ENCODE measurements at regions not wholly inside any gene's neighbourhood (a gene's known extent, or its start where the extent isn't known, plus 50 kb on each side); places are given as distances from the start of the nearest gene placed in this dataset.
"Not testable (repeated sequence)": the region's sequence is repeated elsewhere in the genome, so short reads cannot be mapped to it uniquely, and the experiment has no call there.

DNA sequence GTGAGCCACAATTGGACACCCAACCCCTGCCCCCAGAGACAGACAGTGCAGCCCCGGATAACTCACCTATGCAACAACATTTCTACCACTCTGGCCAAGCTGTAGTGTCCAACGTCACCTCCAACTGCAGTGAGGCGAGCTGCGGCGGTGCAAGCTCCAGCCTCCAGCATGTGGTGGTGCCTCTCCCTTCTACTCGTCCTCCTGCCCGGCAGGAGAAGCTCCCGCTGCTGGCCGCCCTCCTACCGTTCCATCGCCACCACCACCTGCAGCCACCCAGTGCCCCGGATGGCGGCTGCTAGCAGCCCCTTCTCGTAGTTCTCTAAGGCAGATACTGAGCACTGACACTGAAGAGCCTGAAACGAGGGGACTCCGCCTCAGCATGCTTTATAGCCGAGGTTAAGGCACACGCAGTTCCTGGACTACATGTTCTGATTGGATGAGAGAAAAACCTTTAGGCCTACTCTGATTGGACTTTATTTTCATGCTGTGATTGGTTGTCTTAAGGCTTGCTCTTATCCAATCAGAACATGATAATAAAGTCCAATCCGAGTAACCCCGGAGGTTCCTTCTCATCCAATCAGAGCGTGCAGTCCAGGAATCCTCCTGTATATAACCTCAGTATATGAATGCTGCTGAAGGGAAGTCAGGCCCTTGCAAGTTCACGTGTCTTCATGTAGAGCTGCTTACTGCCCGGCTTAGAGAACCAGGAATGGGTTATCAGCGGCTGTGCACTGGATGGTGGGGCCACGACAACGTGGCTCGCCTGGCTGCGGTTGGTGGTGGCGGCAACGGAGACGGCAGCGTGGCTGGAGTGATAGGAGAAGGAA lies 63.5 kb downstream of the TUBA3C start:
- no peaks in the 10 kb centered on the region for H3K27me3 ChIP-seq (ENCODE audit: insufficient read depth, low read length)
- peaks cover 0 to 7% of the 10 kb centered on the region in 2 experiments; a peak in 1 of 4 replicates for H3K9me3 ChIP-seq (ENCODE audit: control insufficient read depth in 1 of 2, insufficient read depth in 1 of 2, low read depth in 1 of 2, low read length in 2 of 2)
- no peak overlapping the region for H3K4me3 ChIP-seq (replicated peaks in 1 of 2; ENCODE audit: low read depth in 1 of 2, low read length in 2 of 2)
- ATAC-seq, result no peak
- no peaks in the 10 kb centered on the region for H3K79me2 ChIP-seq (ENCODE audit: insufficient read depth, low read length)
- H3K9ac ChIP-seq (ENCODE audit: low read length), result no peak overlapping the region
- no peaks in the 10 kb centered on the region for H3K4me1 ChIP-seq (ENCODE audit: control insufficient read depth in 1 of 2, insufficient read depth in 2 of 2, low read length in 2 of 2)
- RAD21 ChIA-PET (ENCODE audit: low non-redundant PET in 1 of 2, low total read pairs in 2 of 2, uncharacterized antibody in 2 of 2, unreplicated experiment in 2 of 2), result no interaction called here
- H3K36me3 ChIP-seq (ENCODE audit: control insufficient read depth in 1 of 2, insufficient read depth in 2 of 2, low read length in 2 of 2), result no peaks in the 10 kb centered on the region
- H3K9me2 ChIP-seq (ENCODE audit: insufficient read depth), result no peaks in the 10 kb centered on the region
- TF ChIP-seq CTCF (IDR thresholded peaks at IDR 0.05 in 2 of 3, conservative IDR thresholded peaks at IDR 0.05 in 1 of 3; ENCODE audit: borderline replicate concordance in 1 of 3, insufficient read depth in 1 of 3, low read depth in 2 of 3, low read length in 2 of 3) (no peak), EGR1 (IDR thresholded peaks at IDR 0.05; ENCODE audit: low read depth) (no peak), YY1 (IDR thresholded peaks at IDR 0.05; ENCODE audit: extremely low read depth, insufficient replicate concordance, low read depth, low read length) (no peak), SIN3A (IDR thresholded peaks at IDR 0.05; ENCODE audit: low read depth) (no peak), SRF (IDR thresholded peaks at IDR 0.05; ENCODE audit: low read depth) (no peak), CEBPB (IDR thresholded peaks at IDR 0.05; ENCODE audit: low read depth) (no peak), EZH2 (IDR thresholded peaks at IDR 0.05) (no peak), SP1 (IDR thresholded peaks at IDR 0.05; ENCODE audit: low read depth) (no peak), JUND (IDR thresholded peaks at IDR 0.05) (no peak), RAD21 (IDR thresholded peaks at IDR 0.05; ENCODE audit: low read depth) (no peak), POLR2AphosphoS5 (IDR thresholded peaks at IDR 0.05; ENCODE audit: low read depth, low read length) (no peak), ZNF274 (IDR thresholded peaks at IDR 0.05; ENCODE audit: low read depth, low read length) (no peak), EZH2phosphoT487 (IDR thresholded peaks at IDR 0.05; ENCODE audit: borderline replicate concordance) (no peak)
- TF ChIP-seq, protein P1, sequence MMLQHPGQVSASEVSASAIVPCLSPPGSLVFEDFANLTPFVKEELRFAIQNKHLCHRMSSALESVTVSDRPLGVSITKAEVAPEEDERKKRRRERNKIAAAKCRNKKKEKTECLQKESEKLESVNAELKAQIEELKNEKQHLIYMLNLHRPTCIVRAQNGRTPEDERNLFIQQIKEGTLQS (IDR thresholded peaks at IDR 0.05), result no peak
- no peaks in the 10 kb centered on the region for H4K20me1 ChIP-seq (ENCODE audit: insufficient read depth)
- no peak overlapping the region for H2AFZ ChIP-seq (ENCODE audit: low read depth, low read length, poor library complexity, severe bottlenecking)
- no TSS peak for BruUV-seq (replicated peaks)
- no peak overlapping the region for H3K27ac ChIP-seq (ENCODE audit: low read depth, low read length)
- H3K4me2 ChIP-seq (ENCODE audit: low read length), result no peak overlapping the region
- DNase-seq (ENCODE audit: low read depth, low spot score), result no peak
- intact Hi-C loops (cut with micrococcal nuclease), result no loop called here
- CTCF ChIA-PET, result no interaction called here
- POLR2A ChIA-PET, result no interaction called here

GRCh38 chr13:19109225-19109624 lies 72.4 kb downstream of the TUBA3C start:
- H3K4me1 ChIP-seq (ENCODE audit: control insufficient read depth in 1 of 2, insufficient read depth in 2 of 2, low read length in 2 of 2); H3K36me3 ChIP-seq (ENCODE audit: control insufficient read depth in 1 of 2, insufficient read depth in 2 of 2, low read length in 2 of 2); H3K79me2 ChIP-seq (ENCODE audit: insufficient read depth, low read length); H2AFZ ChIP-seq (ENCODE audit: low read depth, low read length, poor library complexity, severe bottlenecking); intact Hi-C loops (cut with micrococcal nuclease); RAD21 ChIA-PET (ENCODE audit: low non-redundant PET in 1 of 2, low total read pairs in 2 of 2, uncharacterized antibody in 2 of 2, unreplicated experiment in 2 of 2); H3K4me3 ChIP-seq (replicated peaks in 1 of 2; ENCODE audit: low read depth in 1 of 2, low read length in 2 of 2); H3K9me3 ChIP-seq (ENCODE audit: control insufficient read depth in 1 of 2, insufficient read depth in 1 of 2, low read depth in 1 of 2, low read length in 2 of 2); H3K27ac ChIP-seq (ENCODE audit: low read depth, low read length); H3K9me2 ChIP-seq (ENCODE audit: insufficient read depth); H3K9ac ChIP-seq (ENCODE audit: low read length); BruUV-seq (replicated peaks); CTCF ChIA-PET; H4K20me1 ChIP-seq (ENCODE audit: insufficient read depth); ATAC-seq; POLR2A ChIA-PET; H3K4me2 ChIP-seq (ENCODE audit: low read length); H3K27me3 ChIP-seq (ENCODE audit: insufficient read depth, low read length); DNase-seq (ENCODE audit: low read depth, low spot score): not testable (repeated sequence)

All from HCT116 (cell line).